ENCODE measurements at regions not wholly inside any gene's neighbourhood (a gene's known extent, or its start where the extent isn't known, plus 50 kb on each side); places are given as distances from the start of the nearest gene placed in this dataset.
"Not testable (repeated sequence)": the region's sequence is repeated elsewhere in the genome, so short reads cannot be mapped to it uniquely, and the experiment has no call there.

GRCh38 chr1:163583661-163584181 lies 262.0 kb downstream of the NUF2 start:
- no peak for FAIRE-seq

DNA sequence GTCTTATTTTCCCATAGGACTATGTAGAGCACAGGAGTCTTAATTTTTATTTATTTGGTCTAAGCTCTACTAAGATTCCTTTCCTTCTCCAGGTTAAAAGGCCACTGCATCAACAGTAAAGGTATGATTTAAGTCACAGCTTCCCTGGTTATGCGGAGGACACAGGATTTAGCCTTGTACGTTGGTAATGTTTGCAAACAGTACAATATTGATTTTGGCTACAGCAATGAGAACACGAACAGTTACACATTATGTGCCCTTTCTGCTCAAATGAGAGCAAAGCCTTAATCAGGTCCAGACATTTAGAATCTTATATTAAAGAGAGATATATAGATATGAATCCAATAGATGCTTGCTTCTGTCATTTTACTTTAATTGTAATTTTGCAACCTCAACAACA lies 264.0 kb downstream of the NUF2 start:
- FAIRE-seq: no peak

DNA sequence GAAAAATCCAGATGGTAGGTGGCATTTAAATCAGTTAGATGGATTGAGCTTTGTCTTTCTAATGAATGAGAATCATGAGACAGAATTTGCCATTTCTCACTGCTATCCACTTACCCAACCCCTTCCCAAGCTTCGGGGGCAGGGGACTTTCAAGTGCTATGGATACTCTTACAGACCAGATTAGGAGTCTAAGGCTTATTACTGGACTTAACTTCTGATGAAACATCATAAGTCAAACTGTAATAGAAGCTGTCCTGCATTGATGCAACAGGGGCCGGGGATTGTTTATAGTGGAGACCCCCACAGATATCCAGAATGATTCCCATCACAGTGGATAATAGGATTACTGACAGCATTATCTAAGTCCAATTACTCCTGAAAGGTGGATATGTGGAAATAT lies 267.0 kb downstream of the NUF2 start:
- no peak for FAIRE-seq

- FAIRE-seq: no peak
Measured at GRCh38 chr1:163589735-163590134, 268.0 kb downstream of the NUF2 start.

DNA sequence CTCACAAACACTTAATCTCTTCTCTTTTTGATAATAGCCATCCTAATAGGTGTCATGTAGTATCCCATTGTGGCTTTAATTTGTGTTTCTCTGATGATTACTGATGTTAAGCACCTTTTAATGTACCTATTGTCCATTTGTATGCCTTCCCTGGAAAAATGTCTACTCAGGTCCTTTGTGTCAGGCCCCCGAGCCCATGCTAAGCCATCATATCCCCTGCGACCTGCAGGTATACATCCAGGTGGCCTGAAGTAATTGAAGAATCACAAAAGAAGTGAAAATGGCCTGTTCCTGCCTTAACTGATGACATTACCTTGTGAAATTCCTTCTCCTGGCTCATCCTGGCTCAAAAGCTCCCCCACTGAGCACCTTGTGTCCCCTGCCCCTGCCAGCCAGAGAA lies 269.4 kb downstream of the NUF2 start:
- FAIRE-seq: not testable (repeated sequence)

DNA sequence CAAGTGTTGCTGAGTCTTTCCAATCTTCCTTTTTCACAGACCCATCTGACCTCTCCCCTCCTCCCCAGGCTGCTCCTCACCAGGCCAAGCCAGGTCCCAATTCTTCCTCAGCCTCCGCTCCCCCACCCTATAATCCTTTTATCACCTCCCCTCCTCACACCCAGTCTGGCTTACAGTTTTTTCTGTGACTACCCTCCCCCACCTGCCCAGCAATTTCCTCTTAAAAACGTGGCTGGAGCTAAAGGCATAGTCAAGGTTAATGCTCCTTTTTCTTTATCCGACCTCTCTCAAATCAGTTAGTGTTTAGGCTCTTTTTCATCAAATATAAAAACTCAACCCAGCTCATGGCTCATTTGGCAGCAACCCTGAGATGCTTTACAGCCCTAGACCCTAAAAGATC lies 270.9 kb downstream of the NUF2 start:
- FAIRE-seq: not testable (repeated sequence)

GRCh38 chr1:163596106-163596505 lies 274.4 kb downstream of the NUF2 start:
- not testable (repeated sequence) for FAIRE-seq

DNA sequence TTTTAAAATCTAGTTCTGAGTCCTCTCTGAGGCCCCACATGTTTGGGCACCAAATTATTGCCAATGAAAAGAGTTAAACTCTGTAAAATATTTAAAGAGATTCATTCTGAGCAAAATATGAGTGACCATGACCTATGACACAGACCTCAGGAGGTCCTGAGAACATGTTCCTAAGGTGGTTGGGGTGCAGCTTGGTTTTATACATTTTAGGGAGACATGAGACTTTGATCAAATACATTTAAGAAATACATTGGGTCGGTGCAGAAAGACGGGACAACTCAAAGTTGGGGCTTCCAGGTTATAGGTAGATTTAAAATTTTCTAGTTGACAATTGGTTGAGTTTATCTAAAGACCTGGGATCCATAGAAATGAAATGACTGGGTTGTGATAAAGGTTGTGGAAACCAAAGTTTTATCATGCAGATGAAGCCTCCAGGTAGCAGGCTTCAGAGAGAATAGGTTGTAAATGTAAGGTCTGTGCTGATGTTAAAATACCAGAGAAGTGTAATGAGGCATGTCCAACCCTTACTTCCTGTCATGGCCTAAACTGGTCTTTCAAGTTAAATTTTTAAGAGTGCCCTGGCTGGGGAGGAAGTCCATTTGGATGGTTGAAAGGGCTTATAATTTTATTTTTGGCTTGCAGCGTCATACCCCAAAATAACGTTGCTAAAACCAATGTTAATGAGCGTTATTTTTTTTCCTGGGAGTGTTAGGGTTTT lies 274.9 kb downstream of the NUF2 start:
- FAIRE-seq: no peak

DNA sequence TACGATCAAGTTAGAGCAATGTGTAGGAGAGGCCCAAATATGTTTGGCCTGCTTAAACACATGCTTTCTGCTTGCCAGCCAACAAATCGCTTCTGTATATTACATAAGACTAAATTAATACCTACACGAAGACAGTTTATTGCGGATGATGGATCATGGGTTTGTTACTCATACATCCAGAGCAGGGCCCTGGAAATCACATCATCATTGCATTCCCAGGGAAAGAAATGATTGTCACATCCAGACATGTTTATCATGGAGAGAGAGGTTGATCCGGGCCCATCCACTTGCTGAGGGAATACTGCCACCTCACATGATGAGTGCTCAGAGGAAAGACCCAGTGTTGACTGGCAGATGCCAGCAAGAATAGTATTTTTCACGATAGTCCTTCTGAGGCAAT lies 282.6 kb downstream of the NUF2 start:
- no peak for FAIRE-seq

DNA sequence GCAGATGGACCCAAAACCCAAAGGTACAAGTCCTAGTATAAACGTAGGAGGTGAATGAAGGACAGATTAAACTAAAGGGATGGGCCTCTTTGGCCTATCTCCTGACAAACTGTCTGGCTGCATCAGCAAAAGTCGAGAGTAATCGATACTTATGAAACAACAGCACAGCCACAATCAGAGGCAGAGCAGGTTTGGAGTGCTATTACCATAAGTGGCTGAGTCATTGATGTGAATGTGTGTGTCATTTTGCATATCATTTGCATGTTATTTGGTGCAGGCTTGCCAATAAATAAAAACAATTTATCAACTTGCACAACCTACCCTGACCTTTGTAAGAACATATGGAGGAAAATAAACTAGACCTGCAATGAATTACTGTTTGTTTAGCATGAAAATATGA lies 283.1 kb downstream of the NUF2 start:
- no peak for FAIRE-seq

DNA sequence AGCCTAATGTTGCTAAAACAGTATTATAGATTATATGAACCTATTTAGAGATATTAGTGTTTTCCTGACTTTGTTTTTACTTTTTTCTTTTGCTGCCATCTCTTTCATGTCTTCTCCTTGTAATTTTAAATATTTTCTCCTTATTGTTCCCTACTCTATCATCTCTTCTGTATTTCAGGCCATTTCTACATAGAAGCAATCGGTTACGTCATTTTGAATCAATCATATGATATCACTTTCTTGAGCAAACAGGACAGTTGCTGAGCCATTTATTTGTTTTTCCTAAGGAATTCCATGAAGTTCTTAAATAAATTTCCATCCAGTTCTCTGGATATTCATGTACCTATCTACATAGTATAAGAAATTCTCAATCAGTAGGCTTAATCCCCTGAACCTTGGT lies 287.2 kb downstream of the NUF2 start:
- no peak for FAIRE-seq

GRCh38 chr1:163609858-163610257 lies 288.1 kb downstream of the NUF2 start:
- FAIRE-seq: no peak

GRCh38 chr1:163610486-163610885 lies 288.7 kb downstream of the NUF2 start:
- no peak for FAIRE-seq

DNA sequence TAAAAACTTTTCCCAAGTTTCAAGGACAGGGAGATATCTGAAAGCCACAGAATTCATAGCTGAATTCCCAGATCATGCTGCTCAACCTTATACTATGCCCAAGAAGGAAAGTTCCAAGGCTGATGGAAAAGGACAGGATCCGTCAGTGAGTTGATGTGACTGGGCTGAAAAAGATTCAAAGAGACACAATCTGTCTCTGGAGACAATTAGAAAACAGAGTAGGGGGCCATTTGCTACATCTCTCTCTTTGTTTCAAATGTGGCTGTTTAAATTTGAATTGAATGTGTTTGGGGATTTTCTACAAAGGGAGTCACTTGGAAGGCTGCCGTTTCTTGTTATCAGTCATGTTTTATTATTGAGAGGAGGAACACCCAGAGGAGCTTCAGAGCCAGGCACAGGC lies 292.6 kb downstream of the NUF2 start:
- no peak for FAIRE-seq

- FAIRE-seq: no peak
Measured at GRCh38 chr1:163628034-163628773, 306.4 kb downstream of the NUF2 start.

DNA sequence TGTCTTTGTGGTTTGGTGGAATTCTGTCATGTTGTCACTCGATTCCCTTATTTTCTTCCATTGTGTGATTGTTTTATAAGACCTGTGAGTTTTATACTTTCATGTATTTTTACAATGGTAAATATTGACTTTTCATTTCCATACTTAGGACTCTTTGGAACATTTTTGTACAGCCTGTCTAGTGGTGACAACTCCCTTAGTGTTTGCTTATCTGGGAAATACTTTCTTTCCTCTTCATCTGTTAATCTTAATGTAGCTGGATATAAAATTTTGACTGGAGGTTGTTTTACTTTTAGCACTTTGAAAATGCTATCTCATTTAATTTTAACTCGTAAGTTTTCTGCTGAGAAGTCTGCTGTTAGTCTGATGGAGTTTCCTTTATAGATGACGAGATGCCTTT lies 310.5 kb downstream of the NUF2 start:
- FAIRE-seq: no peak

- no peak for FAIRE-seq
Measured at GRCh38 chr1:163633366-163633765, 311.6 kb downstream of the NUF2 start.

DNA sequence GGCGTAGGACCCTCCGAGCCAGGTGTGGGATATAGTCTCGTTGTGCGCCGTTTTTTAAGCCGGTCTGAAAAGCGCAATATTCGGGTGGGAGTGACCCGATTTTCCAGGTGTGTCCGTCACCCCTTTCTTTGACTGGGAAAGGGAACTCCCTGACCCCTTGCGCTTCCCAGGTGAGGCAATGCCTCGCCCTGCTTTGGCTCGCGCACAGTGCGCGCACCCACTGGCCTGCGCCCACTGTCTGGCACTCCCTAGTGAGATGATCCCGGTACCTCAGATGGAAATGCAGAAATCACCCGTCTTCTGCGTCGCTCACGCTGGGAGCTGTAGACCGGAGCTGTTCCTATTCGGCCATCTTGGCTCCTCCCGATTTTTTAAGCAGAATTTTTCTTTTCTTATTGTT lies 323.9 kb downstream of the NUF2 start:
- FAIRE-seq: not testable (repeated sequence)

GRCh38 chr1:163650624-163651023 lies 328.9 kb downstream of the NUF2 start:
- FAIRE-seq: no peak

DNA sequence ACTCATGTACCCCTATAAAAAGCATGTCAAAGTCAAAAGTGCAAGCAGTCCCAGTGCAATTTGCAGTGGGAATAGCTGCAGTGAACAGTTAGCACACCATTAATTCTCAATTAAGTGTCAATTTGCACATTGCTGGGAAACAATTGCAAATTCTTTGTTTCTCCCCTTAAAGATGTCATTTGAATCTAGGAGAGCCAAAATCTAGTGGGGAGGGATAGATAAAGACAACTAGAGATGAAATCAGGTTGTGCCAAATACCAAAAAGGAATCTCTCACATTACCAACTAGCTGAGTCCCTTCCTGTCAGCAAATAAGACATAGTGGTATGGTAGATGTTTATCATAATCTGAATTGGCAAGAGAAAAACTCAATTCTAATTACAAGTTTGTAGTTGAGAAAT lies 330.7 kb downstream of the NUF2 start:
- FAIRE-seq: no peak

DNA sequence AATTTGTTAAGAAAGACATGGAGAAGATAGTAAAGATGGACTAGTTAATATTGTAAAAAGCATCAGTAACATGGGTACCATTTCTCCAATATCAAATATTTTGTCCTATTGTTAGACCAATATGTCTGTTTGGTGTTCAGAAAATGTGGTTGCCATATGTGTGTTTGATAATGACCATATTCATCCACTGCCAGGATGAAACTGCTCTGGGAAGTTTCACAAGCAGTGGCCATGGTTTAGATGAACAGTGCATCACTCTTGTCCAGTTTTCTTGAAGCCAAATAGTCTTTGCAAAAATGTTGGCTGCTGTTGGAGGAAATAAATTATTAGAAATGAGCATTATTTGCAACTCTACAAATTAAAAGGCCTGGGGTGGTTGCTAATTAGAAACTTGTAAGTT lies 333.8 kb downstream of the NUF2 start:
- no peak for FAIRE-seq

DNA sequence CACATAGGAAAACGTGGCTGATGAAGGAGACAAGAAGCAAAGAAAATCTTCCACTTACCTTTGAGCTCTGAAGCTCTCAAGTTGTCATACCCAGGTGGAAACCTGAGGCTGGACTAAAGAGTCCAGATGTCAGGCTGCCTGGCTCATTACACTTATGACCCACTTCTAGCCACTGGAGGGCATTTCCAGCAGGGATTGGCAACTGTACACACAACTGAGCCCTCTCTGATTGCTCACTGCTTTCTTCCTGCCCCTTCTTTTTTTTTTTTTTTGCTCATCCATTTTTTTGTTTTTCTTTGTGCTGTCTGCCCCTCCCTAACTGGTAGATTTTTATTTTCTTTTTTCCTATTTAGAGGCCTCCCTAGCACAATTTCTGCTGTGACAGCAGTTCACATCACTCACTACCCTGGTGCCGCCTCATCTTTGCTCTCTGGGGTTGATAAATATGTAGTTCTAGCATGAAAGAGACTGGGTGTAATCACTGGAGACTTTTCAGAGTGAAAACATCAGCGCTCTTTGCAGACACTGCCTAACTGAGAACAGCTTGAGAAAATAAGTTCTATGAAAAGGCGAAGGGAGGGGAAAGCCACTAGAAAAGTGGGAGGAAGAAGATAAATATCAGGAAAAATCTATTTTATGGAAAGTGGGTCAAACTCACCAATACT lies 334.5 kb downstream of the NUF2 start:
- no peak for FAIRE-seq

DNA sequence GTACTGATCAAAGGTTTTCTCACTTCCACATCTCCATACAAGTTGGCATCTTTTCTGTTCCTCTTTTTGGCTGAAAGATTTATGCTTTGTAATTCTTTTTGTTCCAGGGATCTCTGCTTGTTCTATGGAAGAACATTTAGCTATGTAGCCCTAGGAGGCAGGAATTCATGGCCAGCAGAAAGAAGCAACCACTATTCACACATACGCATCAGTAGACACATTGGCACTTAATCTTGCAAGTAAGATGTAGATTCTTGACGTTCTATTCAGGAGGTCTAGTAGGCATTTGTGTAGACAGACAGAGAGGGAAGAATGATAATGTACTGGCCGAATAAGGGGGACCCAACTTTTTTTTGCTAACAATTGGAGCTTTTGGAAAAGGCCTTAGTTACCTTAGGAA lies 336.0 kb downstream of the NUF2 start:
- FAIRE-seq: no peak

DNA sequence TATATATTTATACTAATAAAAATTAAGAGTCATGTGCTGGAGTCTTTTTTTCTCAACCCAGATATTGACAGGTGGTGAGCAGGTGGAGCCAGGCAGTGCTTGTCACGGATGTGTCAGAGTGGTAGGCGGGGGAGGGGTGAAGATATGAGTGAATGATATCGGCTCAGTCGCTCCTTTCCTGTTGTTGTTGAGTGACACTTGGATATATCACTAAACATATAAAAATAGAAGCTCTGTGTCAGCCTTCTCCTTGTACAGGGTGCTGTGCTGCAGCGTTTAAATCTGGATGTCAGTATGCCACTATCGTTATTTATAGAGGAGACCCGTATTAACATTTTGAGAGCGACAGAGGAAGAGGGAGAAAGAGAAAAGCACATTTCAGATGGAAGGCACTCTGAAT lies 339.6 kb downstream of the NUF2 start:
- FAIRE-seq: no peak
